Fibroblast of mammary gland (primary cell): ENCODE measurements at regions not wholly inside any gene's neighbourhood (a gene's known extent, or its start where the extent isn't known, plus 50 kb on each side); places are given as distances from the start of the nearest gene placed in this dataset.

Source experiments
- DNase-seq: peaks from one replicate; pipeline ENCODE4 v3.0.0-alpha.2; 2010; ENCODE audit warnings: low read depth
- H3K4me3 ChIP-seq: 2 replicates; pipeline ENCODE4 v1.5.1; 2011; ENCODE audit warnings: low read depth, mild to moderate bottlenecking, low read length, moderate library complexity; ENCODE audit not compliant: control insufficient read depth
- TF ChIP-seq, protein P1 (sequence below): conservative IDR thresholded peaks from 2 replicates; pipeline ENCODE4 v1.5.1; 2011; ENCODE audit warnings: low read depth, low read length, inconsistent platforms; ENCODE audit not compliant: control insufficient read depth, insufficient read depth

DNA sequence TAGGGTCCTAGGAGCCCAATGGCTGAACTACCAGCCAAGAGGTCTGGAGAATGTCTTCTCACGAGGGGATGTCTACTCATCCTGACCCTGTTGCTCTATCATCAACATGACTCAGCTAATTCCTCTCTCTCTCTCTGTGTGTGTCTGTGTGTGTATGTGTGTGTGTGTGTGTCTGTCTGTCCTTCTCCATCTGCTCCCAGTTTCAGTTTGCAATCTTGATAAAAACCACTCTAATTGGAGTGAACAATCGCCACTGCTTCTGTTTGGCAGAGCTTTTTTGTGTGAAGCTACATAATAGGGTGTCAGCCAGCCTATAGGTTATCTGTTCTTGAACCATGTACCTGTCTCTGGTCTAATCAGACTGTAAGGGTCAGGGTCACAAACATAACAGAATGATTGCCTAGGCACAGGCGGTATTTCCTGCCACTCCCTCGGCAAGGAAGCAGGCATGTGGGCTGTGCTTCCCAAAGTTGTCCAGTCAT lies 219.8 kb downstream of the SH3BP4 start:
- TF ChIP-seq, protein P1, sequence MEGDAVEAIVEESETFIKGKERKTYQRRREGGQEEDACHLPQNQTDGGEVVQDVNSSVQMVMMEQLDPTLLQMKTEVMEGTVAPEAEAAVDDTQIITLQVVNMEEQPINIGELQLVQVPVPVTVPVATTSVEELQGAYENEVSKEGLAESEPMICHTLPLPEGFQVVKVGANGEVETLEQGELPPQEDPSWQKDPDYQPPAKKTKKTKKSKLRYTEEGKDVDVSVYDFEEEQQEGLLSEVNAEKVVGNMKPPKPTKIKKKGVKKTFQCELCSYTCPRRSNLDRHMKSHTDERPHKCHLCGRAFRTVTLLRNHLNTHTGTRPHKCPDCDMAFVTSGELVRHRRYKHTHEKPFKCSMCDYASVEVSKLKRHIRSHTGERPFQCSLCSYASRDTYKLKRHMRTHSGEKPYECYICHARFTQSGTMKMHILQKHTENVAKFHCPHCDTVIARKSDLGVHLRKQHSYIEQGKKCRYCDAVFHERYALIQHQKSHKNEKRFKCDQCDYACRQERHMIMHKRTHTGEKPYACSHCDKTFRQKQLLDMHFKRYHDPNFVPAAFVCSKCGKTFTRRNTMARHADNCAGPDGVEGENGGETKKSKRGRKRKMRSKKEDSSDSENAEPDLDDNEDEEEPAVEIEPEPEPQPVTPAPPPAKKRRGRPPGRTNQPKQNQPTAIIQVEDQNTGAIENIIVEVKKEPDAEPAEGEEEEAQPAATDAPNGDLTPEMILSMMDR: no peak
- H3K4me3 ChIP-seq: no peak overlapping the region
- peak; percentile 95 for DNase-seq

DNA sequence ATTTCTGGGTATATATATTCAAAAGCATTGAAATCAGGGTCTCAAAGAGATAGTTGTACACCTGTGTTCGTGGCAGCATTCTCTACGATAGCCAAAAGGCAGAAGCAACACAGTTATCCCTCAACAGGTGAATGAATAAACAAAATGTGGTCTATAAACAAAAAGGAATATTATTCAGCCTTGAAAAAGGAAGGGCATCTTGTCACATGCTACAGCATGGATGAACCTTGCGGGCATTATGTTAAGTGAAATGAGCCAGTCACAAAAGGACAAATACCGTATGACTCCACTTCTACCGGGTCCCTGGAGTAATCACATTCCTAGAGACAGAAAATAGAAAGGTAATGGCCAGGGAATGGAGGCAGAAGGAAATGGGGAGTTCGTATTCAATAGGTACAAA lies 228.8 kb downstream of the SH3BP4 start:
- DNase-seq: no peak
- TF ChIP-seq, protein P1: no peak
- H3K4me3 ChIP-seq: no peak overlapping the region

DNA sequence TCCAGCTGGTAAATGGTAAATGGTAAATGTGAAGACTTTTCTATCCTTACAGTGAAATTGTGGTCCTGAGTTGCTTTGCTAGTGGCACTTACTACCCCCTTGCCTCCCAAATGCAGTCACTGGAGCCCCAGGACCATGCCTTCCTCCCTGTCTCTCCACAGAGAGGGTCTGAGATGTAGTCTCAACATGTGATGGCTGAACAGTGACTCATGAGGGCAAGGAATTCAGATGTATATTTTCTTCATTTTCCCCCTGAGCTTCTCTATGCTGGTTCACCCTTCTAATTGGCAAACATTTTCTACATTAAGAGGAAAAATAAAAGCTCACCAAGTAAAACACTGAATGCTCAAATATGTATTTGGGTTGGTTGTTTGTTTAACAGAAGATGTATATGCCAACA lies 232.0 kb downstream of the SH3BP4 start:
- no peak for DNase-seq

DNA sequence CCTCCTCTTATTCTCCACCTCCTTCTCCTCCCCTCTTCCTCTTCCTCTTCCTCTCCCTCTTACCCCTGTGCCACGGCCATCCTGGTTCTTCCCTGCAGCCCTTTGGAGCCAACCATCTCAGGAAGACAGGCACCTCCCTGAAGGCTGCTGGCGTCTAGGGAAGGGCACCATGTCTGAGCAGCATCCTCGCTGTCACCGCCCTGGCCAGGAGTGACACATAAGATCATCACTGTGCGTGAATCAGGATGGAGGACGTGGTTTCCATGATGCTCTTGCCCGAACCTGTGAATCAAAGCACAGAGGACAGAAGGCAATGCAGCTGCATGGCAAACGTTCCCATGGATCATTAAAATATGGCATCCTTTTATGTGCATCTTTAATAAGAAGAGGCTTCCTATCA lies 236.0 kb downstream of the SH3BP4 start:
- H3K4me3 ChIP-seq: no peak overlapping the region
- DNase-seq: no peak
- TF ChIP-seq, protein P1: no peak

More for the DNA sequence above, 232.0 kb downstream of the SH3BP4 start:
- TF ChIP-seq, protein P1: no peak
- no peak overlapping the region for H3K4me3 ChIP-seq

DNA sequence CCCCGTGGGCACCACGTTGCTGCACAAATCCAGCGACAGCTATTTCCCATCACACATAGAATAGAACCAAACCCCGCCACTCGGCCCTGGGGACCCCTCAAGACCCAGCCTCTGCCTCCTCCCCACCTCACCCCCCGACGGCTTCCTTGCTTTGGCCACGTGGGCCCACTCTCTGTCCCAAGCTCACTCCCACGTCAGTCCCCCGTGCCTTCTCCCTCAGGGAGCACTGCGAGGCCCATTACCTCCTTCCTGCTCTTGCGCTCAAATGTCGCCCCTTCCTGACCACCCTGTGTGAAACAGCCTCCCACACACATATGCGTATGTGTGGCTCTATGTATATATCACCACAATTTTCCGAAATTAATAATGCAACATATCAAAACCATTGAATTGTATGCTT lies 239.7 kb downstream of the SH3BP4 start:
- no peak overlapping the region for H3K4me3 ChIP-seq
- no peak for DNase-seq
- TF ChIP-seq, protein P1: no peak

DNA sequence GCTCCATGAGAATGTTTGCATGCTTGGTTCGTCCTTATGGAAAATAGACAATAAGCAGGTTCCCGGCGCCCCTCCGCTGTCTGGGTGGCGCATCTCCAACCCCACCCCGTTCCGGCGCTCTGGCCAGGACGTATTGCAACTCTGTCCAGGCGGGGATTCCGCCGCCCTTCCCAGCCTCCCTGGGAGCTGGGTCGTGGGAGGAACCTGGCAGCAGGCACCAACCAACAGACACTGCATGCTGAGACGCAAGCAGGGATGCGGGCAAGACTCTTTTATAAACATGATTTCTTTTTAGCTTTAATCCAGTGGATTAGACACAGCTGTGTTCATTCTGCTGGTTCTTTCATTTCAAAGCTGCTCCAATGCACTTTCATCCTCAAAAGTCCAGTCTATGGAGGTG lies 240.2 kb downstream of the SH3BP4 start:
- DNase-seq: peak; percentile 28
- TF ChIP-seq, protein P1: no peak
- no peak overlapping the region for H3K4me3 ChIP-seq

DNA sequence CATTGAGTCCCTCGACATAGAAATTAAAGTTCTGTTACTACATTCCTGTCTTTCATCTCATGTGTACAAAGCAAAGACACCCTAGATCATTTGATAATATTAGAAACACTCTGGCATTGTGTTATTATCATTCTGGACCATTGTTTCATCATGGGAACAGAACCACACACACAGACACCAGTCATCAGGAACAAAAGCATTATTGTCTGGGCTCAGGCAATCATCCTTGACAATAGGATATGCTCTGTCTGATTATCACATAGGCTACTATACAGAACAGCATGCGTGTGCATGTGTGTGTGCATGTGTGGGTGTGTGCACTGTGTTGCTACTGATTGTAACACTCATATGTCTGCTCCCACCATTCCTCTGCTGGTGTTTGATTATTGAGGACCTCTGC lies 242.5 kb downstream of the SH3BP4 start:
- TF ChIP-seq, protein P1: no peak
- no peak overlapping the region for H3K4me3 ChIP-seq
- DNase-seq: no peak
